Dermis microvascular lymphatic vessel endothelial cell (primary cell): ENCODE measurements at regions not wholly inside any gene's neighbourhood (a gene's known extent, or its start where the extent isn't known, plus 50 kb on each side); places are given as distances from the start of the nearest gene placed in this dataset.
"Not testable (repeated sequence)": the region's sequence is repeated elsewhere in the genome, so short reads cannot be mapped to it uniquely, and the experiment has no call there.

Experiments used
- DNase-seq, 2 donors: peaks; one replicate each; pipeline versions ENCODE4 v3.0.0 to v3.0.0-alpha.2; 2010; ENCODE audit warnings: low read depth in 2 of 2

- not testable (repeated sequence) for DNase-seq
Observed at GRCh38 chr1:206404309-206405027, 65.8 kb upstream of the IKBKE start.

GRCh38 chr1:206405282-206405681 is 65.0 kb upstream of the IKBKE start:
- not testable (repeated sequence) for DNase-seq

- not testable (repeated sequence) for DNase-seq
Observed at GRCh38 chr1:206408371-206409288, 61.6 kb upstream of the IKBKE start.

- peak in 1 of 2 donors; percentile 9 for DNase-seq
Observed at GRCh38 chr1:206411321-206411720, 59.0 kb upstream of the IKBKE start.

- DNase-seq: no peak
Observed at GRCh38 chr1:206415942-206416341, 54.3 kb upstream of the IKBKE start.

GRCh38 chr1:206417774-206418614 is 52.3 kb upstream of the IKBKE start:
- no peak for DNase-seq

- DNase-seq: no peak
Observed at GRCh38 chr1:206419250-206419649, 51.0 kb upstream of the IKBKE start.

- DNase-seq: no peak
Observed at GRCh38 chr1:206419783-206420182, 50.5 kb upstream of the IKBKE start.

- no peak for DNase-seq
Observed at GRCh38 chr1:206420471-206420870, 49.8 kb upstream of the IKBKE start.
